ENCODE measurements at regions not wholly inside any gene's neighbourhood (a gene's known extent, or its start where the extent isn't known, plus 50 kb on each side); places are given as distances from the start of the nearest gene placed in this dataset.

GRCh38 chr20:1764136-1765033 is 106.8 kb upstream of the SIRPG start:
- no peaks in the 10 kb centered on the region for H3K27me3 Mint-ChIP-seq (ENCODE audit: unreplicated experiment)
- intact Hi-C loops (cut with micrococcal nuclease; ENCODE audit: unreplicated experiment), result loop anchor here (2.0 kb wide), 3 partner anchors 200 to 408 kb away; no protein-coding TSS in a partner anchor
- H3K36me3 Mint-ChIP-seq (ENCODE audit: insufficient read depth, unreplicated experiment), result no peaks in the 10 kb centered on the region
- BruUV-seq (replicated peaks), result no TSS peak
- H3K9me3 Mint-ChIP-seq (ENCODE audit: low read depth, unreplicated experiment), result no peaks in the 10 kb centered on the region
- H3K4me3 Mint-ChIP-seq (ENCODE audit: low read depth, unreplicated experiment), result no peak overlapping the region
- peaks cover 15% of the 10 kb centered on the region for H3K4me1 Mint-ChIP-seq (ENCODE audit: low read depth, unreplicated experiment)
- TF ChIP-seq CTCF (IDR thresholded peaks at IDR 0.05; ENCODE audit: unreplicated experiment), result peak; percentile 65
- peak; percentile 72 for DNase-seq
- H3K27ac Mint-ChIP-seq (ENCODE audit: unreplicated experiment), result no peak overlapping the region
- CTCF ChIA-PET, result interaction anchor here (0.6 to 1.8 kb wide), 4 partner anchors 7 to 260 kb away, joined by 3 to 8 read pairs (median 3); no protein-coding TSS in a partner anchor

DNA sequence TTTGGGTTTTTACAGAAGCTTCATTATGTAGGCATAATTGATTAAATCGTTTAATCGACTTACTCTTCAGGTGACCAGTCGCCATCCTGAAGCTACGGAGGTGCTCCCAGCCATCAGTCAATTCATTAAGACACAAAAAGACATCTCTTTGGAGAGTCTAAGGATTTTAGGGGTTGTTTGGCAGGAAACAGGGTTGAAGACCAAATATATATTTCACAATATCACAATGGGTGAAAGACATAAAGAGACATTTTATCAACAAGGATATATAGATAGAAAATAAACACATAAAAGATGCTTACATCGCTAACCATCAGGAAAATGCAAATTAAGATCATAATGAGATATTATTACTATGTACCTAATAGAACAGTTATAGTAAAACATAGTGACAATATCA is 104.0 kb upstream of the SIRPG start:
- CTCF ChIA-PET, result no interaction called here
- Mint-ChIP-seq H3K27me3 (ENCODE audit: unreplicated experiment) (no peaks in the 10 kb centered on the region), H3K4me1 (ENCODE audit: low read depth, unreplicated experiment) (peaks cover 37% of the 10 kb centered on the region), H3K9me3 (ENCODE audit: low read depth, unreplicated experiment) (no peaks in the 10 kb centered on the region), H3K27ac (ENCODE audit: unreplicated experiment) (peak overlapping the region; percentile 56), H3K4me3 (ENCODE audit: low read depth, unreplicated experiment) (no peak overlapping the region), H3K36me3 (ENCODE audit: insufficient read depth, unreplicated experiment) (no peaks in the 10 kb centered on the region)
- TF ChIP-seq CTCF (IDR thresholded peaks at IDR 0.05; ENCODE audit: unreplicated experiment), result no peak
- no TSS peak for BruUV-seq (replicated peaks)
- intact Hi-C loops (cut with micrococcal nuclease; ENCODE audit: unreplicated experiment), result no loop called here
- no peak for DNase-seq

DNA sequence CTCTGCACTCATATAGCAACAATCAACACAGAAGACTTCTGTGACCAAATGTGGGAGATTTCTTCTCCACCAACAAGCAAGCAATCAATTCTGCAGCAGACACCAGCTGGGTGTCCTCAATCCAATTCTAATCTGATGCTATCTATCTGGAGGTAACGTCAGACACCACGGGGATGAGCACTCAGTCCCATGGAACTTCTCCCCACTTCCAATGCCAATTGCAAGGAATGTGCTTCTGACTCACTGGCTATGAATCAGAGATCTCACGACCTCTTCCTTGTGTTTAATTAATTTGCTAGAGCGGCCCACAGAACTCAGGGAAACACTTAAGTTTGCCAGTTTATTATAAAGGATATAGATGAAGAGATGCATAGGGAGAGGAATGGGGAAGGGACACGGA is 103.5 kb upstream of the SIRPG start:
- H3K36me3 Mint-ChIP-seq (ENCODE audit: insufficient read depth, unreplicated experiment), result no peaks in the 10 kb centered on the region
- no peak for TF ChIP-seq CTCF (IDR thresholded peaks at IDR 0.05; ENCODE audit: unreplicated experiment)
- DNase-seq, result no peak
- CTCF ChIA-PET, result no interaction called here
- peak overlapping the region; percentile 56 for H3K27ac Mint-ChIP-seq (ENCODE audit: unreplicated experiment)
- intact Hi-C loops (cut with micrococcal nuclease; ENCODE audit: unreplicated experiment), result no loop called here
- no peaks in the 10 kb centered on the region for H3K27me3 Mint-ChIP-seq (ENCODE audit: unreplicated experiment)
- no peaks in the 10 kb centered on the region for H3K9me3 Mint-ChIP-seq (ENCODE audit: low read depth, unreplicated experiment)
- H3K4me1 Mint-ChIP-seq (ENCODE audit: low read depth, unreplicated experiment), result peaks cover 37% of the 10 kb centered on the region
- no peak overlapping the region for H3K4me3 Mint-ChIP-seq (ENCODE audit: low read depth, unreplicated experiment)
- no TSS peak for BruUV-seq (replicated peaks)

GRCh38 chr20:1758765-1759164 is 101.2 kb upstream of the SIRPG start:
- Mint-ChIP-seq H3K9me3 (ENCODE audit: low read depth, unreplicated experiment) (no peaks in the 10 kb centered on the region), H3K27ac (ENCODE audit: unreplicated experiment) (no peak overlapping the region), H3K36me3 (ENCODE audit: insufficient read depth, unreplicated experiment) (no peaks in the 10 kb centered on the region), H3K4me3 (ENCODE audit: low read depth, unreplicated experiment) (no peak overlapping the region), H3K4me1 (ENCODE audit: low read depth, unreplicated experiment) (peaks cover 37% of the 10 kb centered on the region), H3K27me3 (ENCODE audit: unreplicated experiment) (no peaks in the 10 kb centered on the region)
- intact Hi-C loops (cut with micrococcal nuclease; ENCODE audit: unreplicated experiment), result no loop called here
- TF ChIP-seq CTCF (IDR thresholded peaks at IDR 0.05; ENCODE audit: unreplicated experiment), result no peak
- CTCF ChIA-PET, result no interaction called here
- no peak for DNase-seq
- no TSS peak for BruUV-seq (replicated peaks)
